HG03432 (cell line): ENCODE measurements at regions not wholly inside any gene's neighbourhood (a gene's known extent, or its start where the extent isn't known, plus 50 kb on each side); places are given as distances from the start of the nearest gene placed in this dataset.
A peak's percentile ranks its signal among the peaks of the same experiment; 100 is the strongest.
"Not testable (repeated sequence)": the region's sequence is repeated elsewhere in the genome, so short reads cannot be mapped to it uniquely, and the experiment has no call there.

Source experiments
- ATAC-seq: cut with Tn5 transposase; IDR thresholded peaks from one replicate; pipeline ENCODE4 v1.9.1; 2021; ENCODE audit warnings: mild to moderate bottlenecking, moderate library complexity; ENCODE audit not compliant: unreplicated experiment

DNA sequence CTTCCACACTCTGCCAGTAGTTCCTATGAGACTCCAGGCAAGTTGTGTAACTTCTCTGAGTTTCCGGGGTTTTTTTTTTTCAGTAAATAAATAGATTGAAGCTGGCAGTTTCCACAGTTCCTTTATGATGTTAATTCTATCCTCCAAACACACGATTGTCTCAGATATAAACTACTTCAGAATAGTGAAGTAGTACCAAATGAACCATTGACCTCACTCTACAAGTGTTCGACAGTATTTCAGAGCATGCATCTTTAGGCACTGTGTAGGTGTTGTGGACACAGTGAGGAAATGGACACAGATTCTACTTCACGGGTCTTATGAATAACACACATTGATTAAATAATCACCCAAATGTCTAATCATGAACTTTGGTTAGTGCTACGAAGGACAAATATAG, 136.1 kb upstream of the IGSF10 start:
- ATAC-seq = no peak

DNA sequence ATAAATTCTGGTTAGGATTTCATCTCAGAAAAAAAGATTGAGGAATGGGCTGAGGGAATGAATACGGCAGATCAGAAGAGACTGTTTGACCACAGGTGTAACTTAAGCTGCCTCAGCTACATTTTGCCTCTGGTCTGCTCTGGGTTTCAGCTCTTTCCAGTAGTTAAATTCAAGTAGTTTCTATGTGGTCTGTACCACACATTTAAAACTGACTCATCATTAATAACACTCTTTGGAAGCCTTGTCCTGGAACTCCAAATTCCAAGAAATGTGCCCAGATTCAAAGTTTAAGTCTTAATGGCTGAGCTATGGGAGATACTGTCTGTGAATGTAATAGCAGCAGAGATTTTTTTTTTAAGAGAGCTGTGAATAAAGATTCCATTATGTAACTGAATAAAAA, 133.1 kb upstream of the IGSF10 start:
- ATAC-seq = no peak

DNA sequence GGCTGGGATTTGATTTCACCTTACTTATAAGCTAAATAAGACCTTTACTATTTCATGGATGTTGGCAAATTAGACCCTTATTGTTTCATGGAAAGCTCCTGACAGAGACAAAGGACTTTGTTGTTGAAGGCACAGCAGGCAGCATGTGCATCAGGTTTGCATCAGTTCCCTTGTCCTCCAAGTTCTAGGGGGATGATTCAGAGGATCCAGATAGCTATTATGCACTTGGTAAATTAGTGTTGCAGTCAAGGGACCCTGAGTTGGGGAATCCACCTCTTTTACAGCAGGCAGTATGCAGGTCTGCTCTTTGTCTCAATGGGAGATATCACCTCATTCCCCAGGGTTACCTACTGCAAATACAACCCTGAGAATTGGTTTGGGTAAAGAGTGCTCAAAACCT, 131.4 kb upstream of the IGSF10 start:
- no peak for ATAC-seq

DNA sequence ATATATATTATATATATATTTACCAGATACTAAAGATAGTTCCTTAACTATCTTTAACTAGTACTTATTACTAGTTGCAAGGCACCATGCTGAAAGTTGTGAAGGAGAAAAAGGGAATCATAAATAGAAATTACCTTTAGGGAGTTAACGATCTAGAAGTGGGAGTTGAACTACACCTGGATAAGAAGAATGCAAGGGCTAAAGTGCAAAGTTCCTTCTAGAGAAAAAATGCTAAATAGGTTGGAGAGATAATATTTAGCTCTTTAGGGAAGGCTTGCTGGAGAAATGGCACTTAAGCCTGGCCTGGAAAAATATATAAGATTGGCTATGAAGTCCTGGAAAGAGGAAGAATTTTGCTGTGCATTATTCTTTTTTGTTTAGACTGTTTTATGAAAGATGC, 130.6 kb upstream of the IGSF10 start:
- ATAC-seq = no peak

DNA sequence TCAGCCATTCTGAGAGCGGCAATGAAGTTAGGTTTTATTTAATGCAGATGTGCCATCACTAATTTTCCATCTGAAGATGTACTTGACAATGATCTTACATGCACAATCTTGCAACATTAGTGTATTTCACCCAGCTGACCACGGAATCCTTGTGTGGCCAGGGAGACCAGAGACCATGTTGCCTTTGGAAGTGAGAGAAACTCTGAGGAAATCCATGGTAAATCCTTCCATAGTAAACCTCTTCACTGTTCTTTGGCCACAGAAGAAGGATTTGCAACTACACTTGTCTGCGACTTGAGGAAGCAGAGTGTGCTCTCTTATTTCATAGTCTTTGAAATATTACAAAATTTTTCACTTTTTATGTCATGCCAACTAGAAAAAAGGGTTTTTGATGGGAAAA, 128.4 kb upstream of the IGSF10 start:
- no peak for ATAC-seq

DNA sequence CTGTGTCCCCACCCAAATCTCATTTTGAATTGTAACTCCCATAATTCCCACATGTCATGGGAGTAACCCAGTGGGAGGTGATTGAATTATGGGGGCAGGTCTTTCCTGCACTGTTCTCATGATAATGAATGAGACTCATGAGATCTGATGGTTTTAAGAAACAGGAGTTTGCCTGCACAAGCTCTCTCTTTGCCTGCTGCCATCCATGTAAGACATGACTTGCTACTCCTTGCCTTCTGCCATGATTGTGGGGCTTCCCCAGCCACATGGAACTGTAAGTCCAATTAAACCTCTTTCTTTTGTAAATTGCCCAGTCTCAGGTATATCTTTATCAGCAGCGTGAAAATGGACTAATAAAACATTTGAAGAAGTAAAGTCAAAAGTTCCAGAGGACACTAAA, 126.8 kb upstream of the IGSF10 start:
- ATAC-seq = not testable (repeated sequence)

DNA sequence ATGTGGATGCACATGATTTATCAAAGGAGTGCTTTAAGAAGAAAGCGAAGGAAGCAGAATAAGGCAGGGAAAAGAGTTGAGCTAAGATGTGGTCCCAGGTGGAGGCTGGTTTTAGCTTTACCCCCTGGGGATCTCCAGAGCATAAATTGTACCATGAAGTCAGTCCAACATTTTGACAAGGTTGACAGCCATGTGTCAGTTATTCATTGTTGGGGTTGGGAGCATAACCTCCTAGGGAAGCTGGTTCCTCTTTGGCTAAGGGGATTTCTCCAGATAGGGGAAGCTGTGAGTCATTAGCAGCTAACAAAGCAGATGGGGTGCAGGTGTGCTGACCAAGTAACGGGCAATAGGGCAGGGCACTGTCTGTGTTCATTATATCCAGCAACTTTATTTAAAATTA, 123.7 kb upstream of the IGSF10 start:
- ATAC-seq = peak; percentile 90

DNA sequence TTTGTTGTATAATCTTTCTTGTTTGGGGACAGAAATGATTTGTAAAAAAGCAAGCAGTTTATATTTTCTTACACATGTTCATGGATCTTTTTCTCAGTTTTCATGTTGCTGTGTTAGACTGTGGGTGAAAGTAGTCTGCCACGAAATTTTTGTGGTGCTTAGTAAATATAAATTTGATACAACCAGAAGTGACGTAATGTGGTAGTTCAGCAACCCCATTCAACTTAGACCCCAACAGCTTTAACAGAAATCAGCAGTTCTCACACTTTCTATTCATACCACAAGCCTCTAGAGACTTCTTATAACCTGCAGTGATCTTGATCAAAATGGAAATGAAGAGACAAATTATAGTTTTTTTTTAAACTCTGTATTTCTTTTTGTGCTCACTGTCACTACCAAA, 120.2 kb upstream of the IGSF10 start:
- ATAC-seq = no peak

DNA sequence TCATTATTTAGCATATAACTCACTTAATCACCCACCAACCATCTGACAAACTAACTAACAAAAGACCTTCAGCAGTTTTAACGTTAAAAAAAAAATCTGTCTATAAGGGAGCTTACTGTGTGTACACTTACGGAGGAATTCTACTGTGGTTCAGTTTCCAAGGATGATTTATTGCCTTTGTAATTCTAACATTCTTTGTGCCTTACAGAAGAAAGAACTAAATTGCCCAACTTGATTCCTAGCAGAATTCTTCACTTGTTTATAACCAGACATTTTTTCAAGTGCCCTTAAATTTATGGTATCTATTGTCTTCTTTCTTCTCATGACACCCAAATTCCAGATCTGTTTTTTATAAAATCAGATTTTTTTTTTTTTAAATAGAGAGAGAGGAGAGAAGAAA, 119.7 kb upstream of the IGSF10 start:
- ATAC-seq = no peak

DNA sequence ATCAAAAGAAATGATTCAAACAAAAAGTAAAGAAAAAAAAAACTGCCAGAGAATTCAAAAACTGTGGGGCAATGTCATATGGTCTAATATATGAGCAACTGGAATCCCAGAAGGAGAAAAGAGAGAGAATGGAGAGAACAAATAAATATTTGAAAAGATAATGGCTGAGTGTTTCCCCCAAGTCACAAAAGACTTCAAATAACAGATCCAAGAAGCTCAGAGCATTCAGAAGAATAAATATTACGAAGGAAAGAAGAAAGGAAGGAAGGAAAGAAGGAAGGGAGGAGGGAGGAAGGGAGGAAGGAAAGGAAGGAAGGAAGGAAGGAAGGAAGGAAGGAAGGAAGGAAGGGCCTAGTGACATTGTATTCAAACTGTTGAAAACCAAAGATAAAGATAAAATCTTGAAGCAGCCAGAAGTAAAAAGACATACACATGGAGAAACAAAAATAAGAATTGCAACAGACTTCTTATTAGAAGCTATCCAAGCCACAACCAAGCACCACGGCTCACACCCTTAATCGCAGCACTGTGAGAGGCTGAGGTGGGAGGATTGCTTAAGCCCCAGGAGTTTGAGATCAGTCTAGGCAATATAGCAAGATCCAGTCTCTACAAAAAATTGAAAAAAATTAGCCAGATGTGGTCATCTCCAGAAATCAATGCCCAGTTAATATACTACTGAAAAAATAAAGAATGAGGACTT, 118.9 kb upstream of the IGSF10 start:
- no peak for ATAC-seq

DNA sequence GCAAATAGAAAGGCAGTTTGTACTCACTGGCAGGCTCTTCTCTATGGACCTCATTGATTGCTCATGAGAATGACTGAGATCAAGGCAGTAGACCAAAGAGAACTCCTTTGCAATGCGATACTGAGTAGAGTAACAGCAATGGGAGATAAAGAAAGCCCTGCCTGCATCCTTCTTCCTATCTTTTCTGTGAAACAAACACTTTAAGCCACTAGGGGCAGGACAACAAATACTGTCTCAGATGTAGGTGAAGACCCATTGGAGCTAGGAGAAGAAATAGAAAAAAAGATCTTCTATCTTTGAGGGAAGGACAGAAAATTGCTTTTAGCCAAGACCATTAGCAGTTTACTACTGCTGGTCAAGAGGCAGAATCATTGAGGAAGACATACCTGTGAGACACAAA, 117.6 kb upstream of the IGSF10 start:
- ATAC-seq = no peak

DNA sequence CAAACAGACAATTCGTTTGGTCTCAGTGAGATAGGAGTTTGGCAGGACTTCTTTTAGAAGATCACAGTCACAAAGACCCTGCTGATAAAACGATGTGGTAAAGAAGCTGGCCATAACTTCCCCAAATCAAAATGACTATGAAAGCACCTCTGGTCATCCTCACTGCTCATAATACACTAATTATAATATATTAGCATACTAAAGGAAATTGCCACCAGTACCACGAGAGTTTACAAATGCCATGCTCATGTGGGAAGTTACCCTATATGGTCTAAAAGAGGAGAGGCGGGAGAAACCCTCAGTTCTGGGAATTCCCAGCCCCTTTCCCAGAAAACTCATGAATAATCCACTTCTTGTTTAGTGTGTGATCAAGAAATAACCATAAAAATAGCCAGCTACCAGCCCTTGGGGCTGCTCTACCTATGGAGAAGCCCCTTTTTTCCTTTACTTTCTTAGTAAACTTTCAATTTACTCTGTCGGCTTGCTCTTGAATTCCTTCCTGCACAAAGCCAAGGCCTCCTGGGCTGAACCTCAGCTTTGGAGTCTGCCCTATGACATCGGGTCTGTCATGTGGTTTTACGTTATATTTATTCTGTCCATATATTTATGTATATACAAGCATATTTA, 115.8 kb upstream of the IGSF10 start:
- ATAC-seq = no peak

DNA sequence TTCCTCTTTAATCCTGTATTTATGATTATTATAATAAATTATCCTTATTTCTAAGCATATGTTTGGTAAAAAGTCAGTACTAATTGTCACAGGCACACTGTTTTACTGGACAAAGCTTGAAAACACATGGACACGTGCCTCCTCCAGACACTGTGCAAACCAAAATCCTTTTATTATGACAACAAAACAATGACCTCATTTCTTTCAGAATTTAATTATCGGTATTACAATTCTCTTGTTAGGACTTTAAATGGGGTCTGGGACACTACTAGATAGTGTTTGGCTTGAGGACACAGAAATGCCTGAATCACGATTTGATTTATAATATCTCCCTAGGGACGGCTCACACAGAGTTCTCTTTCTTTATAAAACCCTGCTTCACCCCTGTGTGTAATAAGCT, 107.3 kb upstream of the IGSF10 start:
- no peak for ATAC-seq

DNA sequence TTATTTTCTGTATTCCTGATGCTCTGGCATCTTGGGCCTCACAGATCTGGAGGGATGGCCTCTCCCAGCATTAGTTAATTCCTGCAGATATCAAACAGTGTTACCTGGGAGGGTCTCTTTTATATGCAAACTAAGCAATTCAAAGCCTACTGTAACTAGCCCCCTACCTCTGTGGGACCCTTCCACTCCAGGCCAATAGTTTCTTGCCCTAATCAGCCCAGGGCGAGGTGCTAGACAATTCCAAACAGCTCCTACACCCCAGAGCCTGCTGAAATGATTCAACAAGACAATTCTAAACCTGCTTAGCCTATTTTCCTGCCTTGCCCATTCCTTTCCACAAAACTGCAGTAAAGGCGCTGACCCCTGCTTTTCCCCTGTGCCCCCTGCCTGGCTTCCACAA, 106.6 kb upstream of the IGSF10 start:
- no peak for ATAC-seq

DNA sequence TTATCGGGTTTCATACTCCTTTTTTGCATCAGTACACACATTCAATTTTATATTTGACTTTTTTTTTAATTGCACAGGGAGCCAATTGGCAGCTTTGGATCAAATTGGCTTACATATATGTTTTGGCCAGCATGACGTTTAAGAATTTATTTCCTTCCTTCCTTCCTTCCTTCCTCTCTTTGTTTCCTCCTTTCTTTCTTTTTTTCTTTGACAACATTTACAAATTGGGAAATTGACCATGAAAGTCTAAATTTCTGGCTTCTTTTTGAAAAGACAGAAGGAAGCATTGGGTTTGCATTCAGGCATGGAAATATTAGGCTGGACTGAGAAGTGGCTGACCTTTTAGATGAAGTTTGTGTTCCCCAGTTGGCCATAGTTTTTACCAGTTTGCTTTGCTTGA, 103.4 kb upstream of the IGSF10 start:
- no peak for ATAC-seq

DNA sequence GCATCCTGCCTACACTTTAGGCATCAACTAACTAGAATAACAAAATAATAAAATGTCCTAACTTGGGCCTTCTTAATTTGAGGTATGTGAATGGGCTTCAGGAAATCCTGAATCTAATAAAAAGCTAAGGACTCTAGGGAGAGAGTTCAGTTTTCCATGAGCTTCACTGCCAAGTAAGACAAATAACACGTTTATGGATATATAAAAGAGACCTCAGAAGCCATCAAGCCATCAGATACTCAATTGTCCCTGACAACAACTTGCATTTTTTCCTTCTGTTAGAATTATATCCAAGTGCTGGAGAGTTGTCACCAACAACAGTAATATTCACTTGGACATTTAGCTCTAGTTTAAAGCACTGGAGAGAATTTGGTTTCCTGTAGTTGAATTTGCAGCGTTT, 102.4 kb upstream of the IGSF10 start:
- ATAC-seq = no peak

DNA sequence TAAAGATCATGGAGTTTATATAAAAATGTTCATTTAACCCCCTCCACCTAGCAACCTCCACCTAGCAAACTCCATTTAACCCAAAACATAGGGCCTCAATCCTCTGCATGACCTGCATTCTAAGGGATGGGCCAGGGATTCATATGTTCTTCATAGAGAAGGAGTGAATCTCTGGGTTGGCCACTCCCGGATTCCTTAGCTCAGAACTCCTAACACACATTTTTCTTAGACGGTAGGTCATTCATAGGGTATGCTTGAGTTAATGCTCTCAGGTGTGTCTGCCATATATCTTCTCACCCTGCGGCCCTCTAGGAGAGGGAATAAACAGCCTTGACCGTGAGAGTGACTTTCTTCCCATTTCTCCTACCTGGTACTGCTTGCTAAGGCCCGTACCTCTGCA, 102.0 kb upstream of the IGSF10 start:
- no peak for ATAC-seq

DNA sequence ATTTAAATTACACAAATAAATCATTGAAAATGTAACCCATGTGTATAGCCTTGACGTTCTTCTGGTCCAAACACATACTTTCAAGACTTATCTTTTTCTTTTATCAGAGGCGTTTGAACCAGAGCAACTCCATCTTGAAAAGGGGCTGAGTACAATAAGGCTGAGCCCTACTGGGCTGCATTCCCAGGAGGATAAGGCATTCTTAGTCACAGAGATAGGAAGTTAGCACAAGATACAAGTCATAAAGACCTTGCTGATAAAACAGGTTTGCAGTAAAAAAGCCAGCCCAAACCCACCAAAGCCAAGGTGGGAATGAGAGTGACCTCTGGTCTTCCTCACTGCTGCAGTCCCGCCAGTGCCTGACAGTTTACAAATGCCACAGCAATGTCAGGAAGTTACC, 101.0 kb upstream of the IGSF10 start:
- ATAC-seq = no peak

DNA sequence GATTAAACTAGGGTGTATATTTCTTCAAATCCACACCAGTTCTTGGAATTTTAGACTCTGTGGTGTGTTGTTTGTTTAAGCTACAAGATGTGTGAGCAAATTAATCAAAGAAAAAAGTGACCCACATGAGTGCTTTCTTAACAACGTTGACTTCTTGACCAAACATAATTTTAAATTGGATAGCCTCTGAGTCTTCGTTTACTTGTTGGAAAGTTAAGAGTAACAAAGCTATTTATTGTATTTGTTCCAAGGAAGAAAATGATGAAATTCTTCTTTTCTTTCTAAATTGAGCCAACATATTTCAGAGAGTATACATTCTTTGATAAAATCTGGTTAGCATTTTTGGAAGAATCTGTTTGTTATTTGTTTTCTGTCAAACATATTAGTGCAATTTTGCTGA, 99.9 kb upstream of the IGSF10 start:
- no peak for ATAC-seq

DNA sequence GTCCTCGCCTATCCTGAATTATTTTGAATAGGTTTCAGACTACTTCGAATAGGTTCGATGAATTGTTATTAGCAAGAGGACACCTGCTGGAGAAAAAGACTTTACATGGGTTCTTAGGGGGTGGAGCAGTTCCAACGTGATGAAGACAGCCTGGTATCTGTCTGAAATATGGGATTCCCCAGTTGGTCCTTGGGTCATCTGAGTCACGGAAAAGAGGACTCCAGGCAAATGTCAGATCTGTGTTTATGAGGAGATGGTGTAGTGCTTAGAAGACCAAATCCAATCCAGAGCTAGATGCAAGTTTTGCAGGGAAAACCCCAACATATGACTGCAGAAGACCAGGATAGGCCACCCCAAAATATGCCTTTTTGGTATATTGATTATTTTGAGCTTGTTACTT, 98.9 kb upstream of the IGSF10 start:
- ATAC-seq = no peak

DNA sequence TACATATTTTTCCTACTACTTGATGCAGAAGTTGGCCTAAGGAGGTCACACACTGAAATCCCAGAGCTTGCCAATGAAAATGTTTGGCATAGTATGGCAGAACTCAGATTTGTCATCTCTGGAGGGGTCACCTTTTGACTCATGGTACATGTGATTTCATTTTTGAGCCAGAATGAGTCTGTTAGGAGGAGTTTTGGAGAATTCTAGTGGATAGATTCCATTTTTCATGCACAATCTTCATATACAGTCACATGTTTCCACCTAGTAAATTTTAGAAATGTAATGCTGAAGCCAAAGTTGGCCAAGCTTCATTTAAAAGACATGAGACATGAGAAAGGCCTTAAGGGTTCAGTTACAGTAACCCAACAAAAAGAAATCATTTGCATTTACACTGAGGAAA, 97.8 kb upstream of the IGSF10 start:
- ATAC-seq = no peak

DNA sequence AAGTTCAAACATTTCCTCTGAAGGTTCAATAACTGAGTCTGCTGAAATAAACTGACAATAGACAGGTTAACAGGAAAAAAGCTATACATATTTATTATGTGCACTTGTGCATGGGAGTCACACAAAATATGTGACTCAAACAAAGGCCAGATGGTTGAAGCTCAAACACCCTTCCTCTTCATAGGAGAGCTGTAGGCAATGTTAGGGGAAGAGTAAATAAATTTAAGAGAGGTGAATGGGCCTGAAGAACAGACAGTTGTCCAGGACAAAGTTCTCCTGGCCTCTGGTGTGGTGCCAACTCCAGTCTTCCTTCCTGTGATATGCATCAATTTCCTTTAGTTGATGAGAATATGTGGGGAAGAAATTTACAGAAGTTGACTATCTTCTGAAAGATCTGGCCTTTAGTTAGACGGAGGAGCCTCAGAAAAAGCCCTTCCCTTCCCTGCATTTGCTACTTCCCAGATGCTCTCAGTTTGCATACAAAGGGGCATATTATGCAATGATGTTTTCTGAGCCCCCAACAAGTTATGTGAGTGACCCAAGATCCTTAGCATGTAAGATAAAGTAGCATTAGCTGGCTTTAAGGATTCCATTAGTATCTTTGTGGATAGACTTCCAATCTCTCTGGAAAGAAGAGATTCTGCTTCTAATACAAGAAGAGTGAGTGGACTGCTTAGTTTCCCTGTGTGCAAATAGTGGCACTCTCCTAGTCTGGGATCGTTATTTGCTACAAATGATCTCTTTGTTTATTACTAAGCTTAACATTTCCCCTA, 96.4 kb upstream of the IGSF10 start:
- ATAC-seq = no peak
